Naive thymus-derived CD8-positive, alpha-beta T cell (primary cell): ENCODE measurements at regions not wholly inside any gene's neighbourhood (a gene's known extent, or its start where the extent isn't known, plus 50 kb on each side); places are given as distances from the start of the nearest gene placed in this dataset.
"Not testable (repeated sequence)": the region's sequence is repeated elsewhere in the genome, so short reads cannot be mapped to it uniquely, and the experiment has no call there.

Experiments
- ATAC-seq, 2 donors: fragments of 150-1000 bp; cut with Tn5 transposase in 1 of 2; sonication (Bioruptor Pico), chemical (Tn5 transposase) in 1 of 2; 1 replicate in 1 of 2; 2 replicates in 1 of 2; pipeline ENCODE4 v1.10.0; 2021; ENCODE audit warnings: mild to moderate bottlenecking in 2 of 2, moderate library complexity in 2 of 2
- POLR2A ChIA-PET: fragments of 350-600 bp; sonication (Branson Sonifier 250); formaldehyde crosslinking; loops from one replicate; lab custom pipeline; 2021; ENCODE audit warnings: antibody characterized with exemption; lab: Charles Lee
- DNase-seq, 10 donors: peaks; one replicate each; pipeline versions ENCODE4 v3.0.0 to v3.0.0-alpha.2; 2020 to 2022
- H3K27ac Mint-ChIP-seq, 10 donors: one replicate each; pipeline ENCODE4 v1.8.0; 2020 to 2022; ENCODE audit warnings: mild to moderate bottlenecking in 10 of 10, mixed read lengths in 10 of 10, moderate library complexity in 4 of 10, inconsistent platforms in 1 of 10
- H3K27me3 Mint-ChIP-seq, 5 donors: one replicate each; pipeline ENCODE4 v1.8.0; 2021 to 2022; ENCODE audit warnings: mixed read lengths in 5 of 5
- H3K36me3 Mint-ChIP-seq, 3 donors: one replicate each; pipeline ENCODE4 v1.8.0; 2020 to 2022; ENCODE audit warnings: mixed read lengths in 3 of 3, mild to moderate bottlenecking in 2 of 3, inconsistent platforms in 1 of 3
- H3K4me1 Mint-ChIP-seq, 4 donors: one replicate each; pipeline ENCODE4 v1.8.0; 2021 to 2022; ENCODE audit warnings: mixed read lengths in 4 of 4
- H3K4me3 Mint-ChIP-seq, 10 donors: one replicate each; pipeline ENCODE4 v1.8.0; 2020 to 2022; ENCODE audit warnings: mild to moderate bottlenecking in 10 of 10, mixed read lengths in 10 of 10, moderate library complexity in 6 of 10, inconsistent platforms in 1 of 10
- H3K9me3 Mint-ChIP-seq, 9 donors: one replicate each; pipeline ENCODE4 v1.8.0; 2020 to 2022; ENCODE audit warnings: mixed read lengths in 9 of 9, mild to moderate bottlenecking in 3 of 9, inconsistent platforms in 1 of 9, moderate library complexity in 1 of 9

GRCh38 chr4:11831739-11832138 is 403.0 kb upstream of the HS3ST1 start:
- Mint-ChIP-seq H3K9me3 (no peaks in the 10 kb centered on the region), H3K27ac (no peak overlapping the region), H3K27me3 (peaks cover 0 to 13% (median 3%) of the 10 kb centered on the region in 5 donors), H3K4me1 (no peaks in the 10 kb centered on the region), H3K36me3 (no peaks in the 10 kb centered on the region), H3K4me3 (no peak overlapping the region)
- ATAC-seq: no peak
- POLR2A ChIA-PET: no interaction called here
- no peak for DNase-seq

- POLR2A ChIA-PET: no interaction called here
- Mint-ChIP-seq H3K9me3 (peaks cover 4 to 16% (median 5%) of the 10 kb centered on the region in 9 donors), H3K36me3 (no peaks in the 10 kb centered on the region), H3K27me3 (peaks cover 0 to 15% (median 0%) of the 10 kb centered on the region in 5 donors), H3K4me3 (no peak overlapping the region), H3K27ac (no peak overlapping the region), H3K4me1 (peaks cover 0 to 1% (median 0%) of the 10 kb centered on the region in 4 donors)
- DNase-seq: no peak
- no peak for ATAC-seq
Observed at GRCh38 chr4:11824566-11824965, 395.9 kb upstream of the HS3ST1 start.

- H3K27ac Mint-ChIP-seq: no peak overlapping the region
- peaks cover 0 to 1% (median 0%) of the 10 kb centered on the region in 4 donors for H3K4me1 Mint-ChIP-seq
- H3K36me3 Mint-ChIP-seq: no peaks in the 10 kb centered on the region
- DNase-seq: no peak
- H3K9me3 Mint-ChIP-seq: peaks cover 4 to 16% (median 6%) of the 10 kb centered on the region in 9 donors
- H3K27me3 Mint-ChIP-seq: peaks cover 0 to 15% (median 0%) of the 10 kb centered on the region in 5 donors
- POLR2A ChIA-PET: no interaction called here
- H3K4me3 Mint-ChIP-seq: no peak overlapping the region
- ATAC-seq: no peak
Observed at GRCh38 chr4:11821772-11822430, 393.2 kb upstream of the HS3ST1 start.

GRCh38 chr4:11817088-11817487 is 388.4 kb upstream of the HS3ST1 start:
- peaks cover 0 to 2% (median 0%) of the 10 kb centered on the region in 9 donors for H3K9me3 Mint-ChIP-seq
- DNase-seq (no peak), ATAC-seq (no peak)
- no peak overlapping the region for H3K27ac Mint-ChIP-seq
- peaks cover 0 to 1% (median 0%) of the 10 kb centered on the region in 4 donors for H3K4me1 Mint-ChIP-seq
- H3K27me3 Mint-ChIP-seq: peaks cover 0 to 8% (median 0%) of the 10 kb centered on the region in 5 donors
- no peak overlapping the region for H3K4me3 Mint-ChIP-seq
- H3K36me3 Mint-ChIP-seq: no peaks in the 10 kb centered on the region
- POLR2A ChIA-PET: no interaction called here

- H3K9me3 Mint-ChIP-seq: peaks cover 0 to 2% (median 0%) of the 10 kb centered on the region in 9 donors
- H3K4me3 Mint-ChIP-seq: no peak overlapping the region
- DNase-seq (no peak), ATAC-seq (no peak)
- POLR2A ChIA-PET: no interaction called here
- H3K27me3 Mint-ChIP-seq: no peaks in the 10 kb centered on the region
- no peaks in the 10 kb centered on the region for H3K36me3 Mint-ChIP-seq
- H3K4me1 Mint-ChIP-seq: no peaks in the 10 kb centered on the region
- no peak overlapping the region for H3K27ac Mint-ChIP-seq
Observed at GRCh38 chr4:11814758-11815157, 386.1 kb upstream of the HS3ST1 start.

- H3K36me3 Mint-ChIP-seq: no peaks in the 10 kb centered on the region
- no peak overlapping the region for H3K27ac Mint-ChIP-seq
- no peaks in the 10 kb centered on the region for H3K27me3 Mint-ChIP-seq
- POLR2A ChIA-PET: no interaction called here
- H3K9me3 Mint-ChIP-seq: peaks cover 0 to 1% (median 0%) of the 10 kb centered on the region in 9 donors
- no peaks in the 10 kb centered on the region for H3K4me1 Mint-ChIP-seq
- DNase-seq (no peak), ATAC-seq (no peak)
- no peak overlapping the region for H3K4me3 Mint-ChIP-seq
Observed at GRCh38 chr4:11813951-11814446, 385.3 kb upstream of the HS3ST1 start.

GRCh38 chr4:11811521-11811920 is 382.8 kb upstream of the HS3ST1 start:
- POLR2A ChIA-PET, ATAC-seq, H3K4me1 Mint-ChIP-seq, H3K27me3 Mint-ChIP-seq, DNase-seq, H3K36me3 Mint-ChIP-seq, H3K4me3 Mint-ChIP-seq, H3K9me3 Mint-ChIP-seq, H3K27ac Mint-ChIP-seq: not testable (repeated sequence)

- no peaks in the 10 kb centered on the region for H3K36me3 Mint-ChIP-seq
- no peak overlapping the region for H3K4me3 Mint-ChIP-seq
- H3K9me3 Mint-ChIP-seq: no peaks in the 10 kb centered on the region
- POLR2A ChIA-PET: no interaction called here
- peaks cover 0 to 3% (median 0%) of the 10 kb centered on the region in 5 donors for H3K27me3 Mint-ChIP-seq
- DNase-seq: no peak
- no peak overlapping the region for H3K27ac Mint-ChIP-seq
- H3K4me1 Mint-ChIP-seq: no peaks in the 10 kb centered on the region
- ATAC-seq: no peak
Observed at GRCh38 chr4:11805842-11806241, 377.1 kb upstream of the HS3ST1 start.

GRCh38 chr4:11801466-11802446 is 373.1 kb upstream of the HS3ST1 start:
- DNase-seq: no peak
- Mint-ChIP-seq H3K4me3 (no peak overlapping the region), H3K36me3 (no peaks in the 10 kb centered on the region), H3K27ac (no peak overlapping the region), H3K9me3 (peaks cover 0 to 3% (median 0%) of the 10 kb centered on the region in 9 donors), H3K4me1 (no peaks in the 10 kb centered on the region), H3K27me3 (peaks cover 0 to 3% (median 0%) of the 10 kb centered on the region in 5 donors)
- ATAC-seq: no peak
- POLR2A ChIA-PET: no interaction called here

GRCh38 chr4:11799196-11799595 is 370.5 kb upstream of the HS3ST1 start:
- Mint-ChIP-seq H3K27ac (no peak overlapping the region), H3K36me3 (no peaks in the 10 kb centered on the region)
- no peak for ATAC-seq

GRCh38 chr4:11791797-11792196 is 363.1 kb upstream of the HS3ST1 start:
- Mint-ChIP-seq H3K27me3 (peaks cover 1 to 10% (median 6%) of the 10 kb centered on the region in 5 donors), H3K27ac (no peak overlapping the region), H3K4me3 (no peak overlapping the region), H3K9me3 (peaks cover 0 to 8% (median 0%) of the 10 kb centered on the region in 9 donors), H3K4me1 (no peaks in the 10 kb centered on the region), H3K36me3 (peaks cover 0 to 8% (median 0%) of the 10 kb centered on the region in 3 donors)
- DNase-seq: no peak
- POLR2A ChIA-PET: no interaction called here
- ATAC-seq: no peak

More at GRCh38 chr4:11799196-11799595, 370.5 kb upstream of the HS3ST1 start:
- H3K4me1 Mint-ChIP-seq: no peaks in the 10 kb centered on the region
- H3K9me3 Mint-ChIP-seq: peaks cover 0 to 3% (median 0%) of the 10 kb centered on the region in 9 donors
- H3K27me3 Mint-ChIP-seq: peaks cover 0 to 3% (median 0%) of the 10 kb centered on the region in 5 donors
- DNase-seq: no peak
- H3K4me3 Mint-ChIP-seq: no peak overlapping the region
- POLR2A ChIA-PET: no interaction called here

GRCh38 chr4:11790230-11790629 is 361.5 kb upstream of the HS3ST1 start:
- H3K27me3 Mint-ChIP-seq: peaks cover 1 to 10% (median 6%) of the 10 kb centered on the region in 5 donors
- H3K4me1 Mint-ChIP-seq: no peaks in the 10 kb centered on the region
- POLR2A ChIA-PET: no interaction called here
- no peak for DNase-seq
- H3K36me3 Mint-ChIP-seq: peaks cover 0 to 8% (median 0%) of the 10 kb centered on the region in 3 donors
- no peak overlapping the region for H3K27ac Mint-ChIP-seq
- H3K9me3 Mint-ChIP-seq: peaks cover 0 to 8% (median 0%) of the 10 kb centered on the region in 9 donors
- no peak for ATAC-seq
- no peak overlapping the region for H3K4me3 Mint-ChIP-seq

- Mint-ChIP-seq H3K4me1 (no peaks in the 10 kb centered on the region), H3K4me3 (no peak overlapping the region), H3K9me3 (peaks cover 0 to 10% (median 0%) of the 10 kb centered on the region in 9 donors), H3K27me3 (peaks cover 0 to 14% (median 4%) of the 10 kb centered on the region in 5 donors), H3K27ac (no peak overlapping the region), H3K36me3 (no peaks in the 10 kb centered on the region)
- POLR2A ChIA-PET: no interaction called here
- DNase-seq (no peak), ATAC-seq (no peak)
Observed at GRCh38 chr4:11783588-11783987, 354.9 kb upstream of the HS3ST1 start.
